ENCODE measurements at regions not wholly inside any gene's neighbourhood (a gene's known extent, or its start where the extent isn't known, plus 50 kb on each side); places are given as distances from the start of the nearest gene placed in this dataset.
A peak's percentile ranks its signal among the peaks of the same experiment; 100 is the strongest.

DNA sequence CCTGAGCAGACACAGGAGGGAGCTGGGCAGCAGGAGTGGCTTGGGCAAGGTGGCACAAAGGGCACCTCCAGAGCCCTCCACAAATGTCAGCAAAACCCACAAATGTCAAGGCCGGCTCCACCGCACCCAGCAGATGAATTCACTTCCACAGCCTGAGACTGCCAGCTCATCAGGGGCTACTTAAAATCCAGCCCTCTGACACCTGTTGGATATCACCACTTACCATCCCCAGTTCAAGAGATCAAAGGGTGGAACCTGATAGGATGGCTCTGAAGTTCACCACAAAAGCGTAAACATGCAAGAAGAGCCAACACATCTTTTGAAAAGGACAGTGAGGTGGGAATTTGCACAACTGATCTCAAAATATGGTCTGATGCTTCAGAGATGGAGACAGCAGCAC, 168.6 kb upstream of the GRK3 start (continued):
- TF ChIP-seq ARID2 (CRISPR knock-in tag; IDR thresholded peaks at IDR 0.05; ENCODE audit: borderline replicate concordance), result no peak
- TF ChIP-seq ZNF773 (CRISPR knock-in tag; IDR thresholded peaks at IDR 0.05; ENCODE audit: borderline replicate concordance), result no peak
- TF ChIP-seq BCL6 (CRISPR knock-in tag; IDR thresholded peaks at IDR 0.05), result 0 out of 2 replicates have a peak, but pooled peaks have one; percentile 14
- TF ChIP-seq, protein P1, sequence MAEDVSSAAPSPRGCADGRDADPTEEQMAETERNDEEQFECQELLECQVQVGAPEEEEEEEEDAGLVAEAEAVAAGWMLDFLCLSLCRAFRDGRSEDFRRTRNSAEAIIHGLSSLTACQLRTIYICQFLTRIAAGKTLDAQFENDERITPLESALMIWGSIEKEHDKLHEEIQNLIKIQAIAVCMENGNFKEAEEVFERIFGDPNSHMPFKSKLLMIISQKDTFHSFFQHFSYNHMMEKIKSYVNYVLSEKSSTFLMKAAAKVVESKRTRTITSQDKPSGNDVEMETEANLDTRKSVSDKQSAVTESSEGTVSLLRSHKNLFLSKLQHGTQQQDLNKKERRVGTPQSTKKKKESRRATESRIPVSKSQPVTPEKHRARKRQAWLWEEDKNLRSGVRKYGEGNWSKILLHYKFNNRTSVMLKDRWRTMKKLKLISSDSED (CRISPR knock-in tag; IDR thresholded peaks at IDR 0.05), result no peak
- no peak for TF ChIP-seq ZNF562 (CRISPR knock-in tag; IDR thresholded peaks at IDR 0.05; ENCODE audit: borderline replicate concordance)
- no peak for TF ChIP-seq NFIC (IDR thresholded peaks at IDR 0.05; ENCODE audit: low read length)
- TF ChIP-seq ZNF253 (CRISPR knock-in tag; IDR thresholded peaks at IDR 0.05; ENCODE audit: borderline replicate concordance), result no peak
- TF ChIP-seq, protein P2, sequence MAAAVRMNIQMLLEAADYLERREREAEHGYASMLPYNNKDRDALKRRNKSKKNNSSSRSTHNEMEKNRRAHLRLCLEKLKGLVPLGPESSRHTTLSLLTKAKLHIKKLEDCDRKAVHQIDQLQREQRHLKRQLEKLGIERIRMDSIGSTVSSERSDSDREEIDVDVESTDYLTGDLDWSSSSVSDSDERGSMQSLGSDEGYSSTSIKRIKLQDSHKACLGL (CRISPR knock-in tag; IDR thresholded peaks at IDR 0.05), result no peak
- no peak for TF ChIP-seq ZNF816 (CRISPR knock-in tag; IDR thresholded peaks at IDR 0.05; ENCODE audit: borderline replicate concordance)
- TF ChIP-seq FOXC1 (CRISPR knock-in tag; IDR thresholded peaks at IDR 0.05; ENCODE audit: borderline replicate concordance), result no peak
- no peak for TF ChIP-seq ZNF75D (CRISPR knock-in tag; IDR thresholded peaks at IDR 0.05; ENCODE audit: borderline replicate concordance)
- TF ChIP-seq MYNN (CRISPR knock-in tag; IDR thresholded peaks at IDR 0.05; ENCODE audit: low read depth), result no peak
- TF ChIP-seq PRPF4 (IDR thresholded peaks at IDR 0.05; ENCODE audit: low read depth, low read length, poor library complexity, severe bottlenecking), result no peak
- TF ChIP-seq, protein P3, sequence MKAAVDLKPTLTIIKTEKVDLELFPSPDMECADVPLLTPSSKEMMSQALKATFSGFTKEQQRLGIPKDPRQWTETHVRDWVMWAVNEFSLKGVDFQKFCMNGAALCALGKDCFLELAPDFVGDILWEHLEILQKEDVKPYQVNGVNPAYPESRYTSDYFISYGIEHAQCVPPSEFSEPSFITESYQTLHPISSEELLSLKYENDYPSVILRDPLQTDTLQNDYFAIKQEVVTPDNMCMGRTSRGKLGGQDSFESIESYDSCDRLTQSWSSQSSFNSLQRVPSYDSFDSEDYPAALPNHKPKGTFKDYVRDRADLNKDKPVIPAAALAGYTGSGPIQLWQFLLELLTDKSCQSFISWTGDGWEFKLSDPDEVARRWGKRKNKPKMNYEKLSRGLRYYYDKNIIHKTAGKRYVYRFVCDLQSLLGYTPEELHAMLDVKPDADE (CRISPR knock-in tag; IDR thresholded peaks at IDR 0.05), result no peak
- TF ChIP-seq SCMH1 (CRISPR knock-in tag; IDR thresholded peaks at IDR 0.05; ENCODE audit: borderline replicate concordance), result no peak
- TF ChIP-seq ZZZ3 (CRISPR knock-in tag; IDR thresholded peaks at IDR 0.05; ENCODE audit: borderline replicate concordance), result no peak
- TF ChIP-seq NONO (IDR thresholded peaks at IDR 0.05), result no peak
- no peak for TF ChIP-seq NONO (CRISPR knock-in tag; conservative IDR thresholded peaks at IDR 0.05)
- TF ChIP-seq NFE2 (CRISPR knock-in tag; IDR thresholded peaks at IDR 0.05), result no peak
- no peak for TF ChIP-seq ZNF747 (CRISPR knock-in tag; IDR thresholded peaks at IDR 0.05; ENCODE audit: borderline replicate concordance)
- no peak for TF ChIP-seq MBNL3 (CRISPR knock-in tag; conservative IDR thresholded peaks at IDR 0.05)
- TF ChIP-seq, protein P4, sequence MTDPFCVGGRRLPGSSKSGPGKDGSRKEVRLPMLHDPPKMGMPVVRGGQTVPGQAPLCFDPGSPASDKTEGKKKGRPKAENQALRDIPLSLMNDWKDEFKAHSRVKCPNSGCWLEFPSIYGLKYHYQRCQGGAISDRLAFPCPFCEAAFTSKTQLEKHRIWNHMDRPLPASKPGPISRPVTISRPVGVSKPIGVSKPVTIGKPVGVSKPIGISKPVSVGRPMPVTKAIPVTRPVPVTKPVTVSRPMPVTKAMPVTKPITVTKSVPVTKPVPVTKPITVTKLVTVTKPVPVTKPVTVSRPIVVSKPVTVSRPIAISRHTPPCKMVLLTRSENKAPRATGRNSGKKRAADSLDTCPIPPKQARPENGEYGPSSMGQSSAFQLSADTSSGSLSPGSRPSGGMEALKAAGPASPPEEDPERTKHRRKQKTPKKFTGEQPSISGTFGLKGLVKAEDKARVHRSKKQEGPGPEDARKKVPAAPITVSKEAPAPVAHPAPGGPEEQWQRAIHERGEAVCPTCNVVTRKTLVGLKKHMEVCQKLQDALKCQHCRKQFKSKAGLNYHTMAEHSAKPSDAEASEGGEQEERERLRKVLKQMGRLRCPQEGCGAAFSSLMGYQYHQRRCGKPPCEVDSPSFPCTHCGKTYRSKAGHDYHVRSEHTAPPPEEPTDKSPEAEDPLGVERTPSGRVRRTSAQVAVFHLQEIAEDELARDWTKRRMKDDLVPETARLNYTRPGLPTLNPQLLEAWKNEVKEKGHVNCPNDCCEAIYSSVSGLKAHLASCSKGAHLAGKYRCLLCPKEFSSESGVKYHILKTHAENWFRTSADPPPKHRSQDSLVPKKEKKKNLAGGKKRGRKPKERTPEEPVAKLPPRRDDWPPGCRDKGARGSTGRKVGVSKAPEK (CRISPR knock-in tag; IDR thresholded peaks at IDR 0.05; ENCODE audit: borderline replicate concordance), result no peak
- TF ChIP-seq SAP130 (CRISPR knock-in tag; IDR thresholded peaks at IDR 0.05; ENCODE audit: low read depth), result peak; percentile 61
- TF ChIP-seq, protein P5, sequence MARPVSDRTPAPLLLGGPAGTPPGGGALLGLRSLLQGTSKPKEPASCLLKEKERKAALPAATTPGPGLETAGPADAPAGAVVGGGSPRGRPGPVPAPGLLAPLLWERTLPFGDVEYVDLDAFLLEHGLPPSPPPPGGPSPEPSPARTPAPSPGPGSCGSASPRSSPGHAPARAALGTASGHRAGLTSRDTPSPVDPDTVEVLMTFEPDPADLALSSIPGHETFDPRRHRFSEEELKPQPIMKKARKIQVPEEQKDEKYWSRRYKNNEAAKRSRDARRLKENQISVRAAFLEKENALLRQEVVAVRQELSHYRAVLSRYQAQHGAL (CRISPR knock-in tag; IDR thresholded peaks at IDR 0.05; ENCODE audit: not compliant biosample characterization), result no peak
- TF ChIP-seq SYNCRIP (IDR thresholded peaks at IDR 0.05; ENCODE audit: insufficient read depth, low read depth, low read length), result no peak
- TF ChIP-seq ZNF570 (CRISPR knock-in tag; IDR thresholded peaks at IDR 0.05; ENCODE audit: borderline replicate concordance), result no peak

Measured in HepG2 (cell line).